AG09319 (cell line): ENCODE measurements at regions not wholly inside any gene's neighbourhood (a gene's known extent, or its start where the extent isn't known, plus 50 kb on each side); places are given as distances from the start of the nearest gene placed in this dataset.
A peak's percentile ranks its signal among the peaks of the same experiment; 100 is the strongest.

ENCODE experiments used
- DNase-seq: peaks from one replicate; pipeline ENCODE4 v3.0.0-alpha.2; 2010; ENCODE audit warnings: low read depth; ENCODE audit errors: extremely low read depth
- CTCF ChIP-seq: IDR thresholded peaks from 2 replicates; pipeline ENCODE4 v1.5.1; 2011; ENCODE audit warnings: low read depth, mild to moderate bottlenecking, inconsistent platforms, low read length, moderate library complexity

GRCh38 chr3:5312290-5312689 lies 124.8 kb downstream of the EDEM1 start:
- DNase-seq: no peak
- no peak for TF ChIP-seq CTCF

- DNase-seq: no peak
- no peak for TF ChIP-seq CTCF
These were observed 127.4 kb downstream of the EDEM1 start for GRCh38 chr3:5314897-5315296.

- TF ChIP-seq CTCF: no peak
- DNase-seq: peak; percentile 56
These were observed 130.1 kb downstream of the EDEM1 start for GRCh38 chr3:5317557-5317956.

DNA sequence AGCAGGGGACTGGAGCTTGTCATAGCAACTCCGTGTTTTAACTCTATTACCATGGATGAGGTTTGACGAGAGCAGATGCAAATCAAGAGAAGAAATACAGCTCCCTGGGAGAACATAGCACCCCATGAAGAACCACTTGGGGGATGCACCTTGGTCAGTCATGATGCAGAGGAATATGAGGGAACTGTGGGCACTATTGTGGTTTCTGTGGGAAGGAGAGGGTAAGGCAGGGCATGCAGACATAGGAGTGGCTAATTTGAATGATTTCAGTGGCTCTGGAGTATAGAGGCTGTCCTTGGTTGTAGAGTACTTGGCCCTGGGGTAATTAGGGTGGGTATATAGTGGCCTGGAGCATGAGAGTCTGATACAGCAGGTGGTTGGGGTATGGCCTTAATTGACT lies 131.9 kb downstream of the EDEM1 start:
- no peak for DNase-seq
- TF ChIP-seq CTCF: no peak

DNA sequence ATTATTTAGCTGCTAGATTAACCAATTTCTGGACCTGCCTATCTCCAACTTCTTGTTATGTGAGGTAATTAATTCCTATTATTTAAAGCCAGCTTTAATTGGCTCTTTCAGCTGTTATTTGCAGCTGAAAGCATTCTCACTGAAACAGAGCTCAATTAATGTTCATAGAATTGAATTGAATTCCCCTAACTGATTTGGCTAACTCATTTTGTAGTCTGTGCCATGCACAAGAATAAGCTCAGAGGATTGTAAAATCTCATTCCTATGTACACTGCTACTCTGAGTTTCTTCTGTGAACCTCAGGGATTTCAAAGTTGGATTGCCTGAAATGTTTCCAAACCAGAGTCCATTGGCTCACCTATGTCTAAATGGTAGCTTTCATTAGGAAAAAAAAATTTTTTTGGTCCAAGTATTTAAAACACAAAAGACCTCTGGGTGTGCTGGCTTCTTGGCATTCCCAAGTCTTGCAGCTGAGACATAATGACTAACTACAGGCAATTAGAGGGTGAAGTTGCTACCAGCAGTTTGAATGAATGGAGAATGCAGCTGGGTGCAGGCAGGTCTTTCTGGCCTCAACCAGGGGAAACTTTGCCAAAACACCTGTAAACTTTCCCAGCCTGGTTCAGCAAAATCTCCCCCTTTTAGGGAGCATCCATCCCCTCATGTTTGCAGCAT lies 134.3 kb downstream of the EDEM1 start:
- no peak for TF ChIP-seq CTCF
- no peak for DNase-seq

- no peak for DNase-seq
These were observed 137.3 kb downstream of the EDEM1 start for GRCh38 chr3:5324780-5325179.

More at GRCh38 chr3:5324780-5325179, 137.3 kb downstream of the EDEM1 start:
- no peak for TF ChIP-seq CTCF
